Astrocyte (in vitro differentiated cells and primary cell): ENCODE measurements at regions not wholly inside any gene's neighbourhood (a gene's known extent, or its start where the extent isn't known, plus 50 kb on each side); places are given as distances from the start of the nearest gene placed in this dataset.

ENCODE experiments used
- DNase-seq: peaks from one replicate; pipeline ENCODE4 v3.0.0-alpha.2; 2010; ENCODE audit warnings: low read depth
- FAIRE-seq: peaks from 2 replicates; lab custom pipeline; 2011; peaks lifted over from hg19 to GRCh38; lab: Jason Lieb, UNC
- H2AFZ ChIP-seq: 2 replicates; pipeline ENCODE4 v1.6.0; 2012; ENCODE audit warnings: low read depth, low read length, inconsistent platforms
- H3K27ac ChIP-seq: 2 replicates; pipeline ENCODE4 v1.5.1; 2011; ENCODE audit warnings: low read depth, low read length, inconsistent platforms
- H3K27me3 ChIP-seq: 2 replicates; pipeline ENCODE4 v1.6.0; 2011; ENCODE audit warnings: low read length, inconsistent platforms; ENCODE audit not compliant: insufficient read depth
- H3K36me3 ChIP-seq: 2 replicates; pipeline ENCODE4 v1.5.1; 2011; ENCODE audit warnings: low read length, inconsistent platforms; ENCODE audit not compliant: insufficient read depth
- H3K4me1 ChIP-seq: 2 replicates; pipeline ENCODE4 v1.5.1; 2011; ENCODE audit warnings: low read length, inconsistent platforms; ENCODE audit not compliant: insufficient read depth
- H3K4me2 ChIP-seq: 2 replicates; pipeline ENCODE4 v1.6.0; 2012; ENCODE audit warnings: low read length, inconsistent platforms
- H3K4me3 ChIP-seq: 2 replicates; pipeline ENCODE4 v1.5.1; 2011; ENCODE audit warnings: low read depth, mild to moderate bottlenecking, low read length, inconsistent platforms; ENCODE audit not compliant: insufficient read depth
- H3K79me2 ChIP-seq: 2 replicates; pipeline ENCODE4 v1.6.0; 2012; ENCODE audit warnings: mild to moderate bottlenecking, low read length, inconsistent platforms; ENCODE audit not compliant: insufficient read depth
- H3K9ac ChIP-seq: 2 replicates; pipeline ENCODE4 v1.6.0; 2012; ENCODE audit warnings: mild to moderate bottlenecking, low read length, inconsistent platforms
- H3K9me3 ChIP-seq: 2 replicates; pipeline ENCODE4 v1.5.1; 2012; ENCODE audit warnings: low read depth, mild to moderate bottlenecking, low read length, inconsistent platforms; ENCODE audit not compliant: insufficient read depth
- H4K20me1 ChIP-seq: 2 replicates; pipeline ENCODE4 v1.6.0; 2012; ENCODE audit warnings: low read length, inconsistent platforms; ENCODE audit not compliant: insufficient read depth
- H3K27ac Mint-ChIP-seq: one replicate; pipeline ENCODE4 v1.8.0; 2021; ENCODE audit warnings: mild to moderate bottlenecking, mixed read lengths; ENCODE audit not compliant: unreplicated experiment
- H3K27me3 Mint-ChIP-seq: one replicate; pipeline ENCODE4 v1.8.0; 2021; ENCODE audit warnings: low read depth, mixed read lengths; ENCODE audit not compliant: unreplicated experiment
- H3K36me3 Mint-ChIP-seq: one replicate; pipeline ENCODE4 v1.8.0; 2021; ENCODE audit warnings: low read depth, mixed read lengths; ENCODE audit not compliant: unreplicated experiment
- H3K4me1 Mint-ChIP-seq: one replicate; pipeline ENCODE4 v1.8.0; 2021; ENCODE audit warnings: low read depth, mixed read lengths; ENCODE audit not compliant: unreplicated experiment
- H3K4me3 Mint-ChIP-seq: one replicate; pipeline ENCODE4 v1.8.0; 2021; ENCODE audit warnings: mild to moderate bottlenecking, moderate library complexity, mixed read lengths; ENCODE audit not compliant: unreplicated experiment
- H3K9me3 Mint-ChIP-seq: one replicate; pipeline ENCODE4 v1.8.0; 2021; ENCODE audit warnings: mild to moderate bottlenecking, mixed read lengths; ENCODE audit not compliant: unreplicated experiment
- CTCF ChIP-seq: IDR thresholded peaks from 2 replicates; pipeline ENCODE4 v1.5.1; 2011; ENCODE audit warnings: low read depth, mild to moderate bottlenecking, inconsistent platforms, low read length, moderate library complexity; ENCODE audit not compliant: insufficient read depth
- EZH2 ChIP-seq: IDR thresholded peaks from 2 replicates; pipeline ENCODE4 v1.6.1; 2012; ENCODE audit warnings: mild to moderate bottlenecking, low read length, inconsistent platforms; ENCODE audit not compliant: insufficient read depth

- H3K4me3 ChIP-seq, result no peak overlapping the region
Measured at GRCh38 chr2:22784566-22784965, 600.4 kb upstream of the KLHL29 start.

GRCh38 chr2:22786817-22787216 is 598.2 kb upstream of the KLHL29 start:
- TF ChIP-seq CTCF (no peak), EZH2 (no peak)
- Mint-ChIP-seq H3K4me3 (no peak overlapping the region), H3K4me1 (no peaks in the 10 kb centered on the region), H3K27ac (no peak overlapping the region), H3K36me3 (no peaks in the 10 kb centered on the region), H3K27me3 (peaks cover 3% of the 10 kb centered on the region), H3K9me3 (no peaks in the 10 kb centered on the region)
- no peak overlapping the region for H3K27ac ChIP-seq
- no peak overlapping the region for H3K4me2 ChIP-seq
- DNase-seq (no peak), FAIRE-seq (no peak)
- H3K36me3 ChIP-seq, result no peaks in the 10 kb centered on the region
- H3K9ac ChIP-seq, result no peak overlapping the region
- no peak overlapping the region for H3K4me3 ChIP-seq
- H3K79me2 ChIP-seq, result no peaks in the 10 kb centered on the region
- H3K4me1 ChIP-seq, result no peaks in the 10 kb centered on the region
- no peaks in the 10 kb centered on the region for H3K9me3 ChIP-seq
- H3K27me3 ChIP-seq, result no peaks in the 10 kb centered on the region
- H4K20me1 ChIP-seq, result no peaks in the 10 kb centered on the region
- no peak overlapping the region for H2AFZ ChIP-seq

More at GRCh38 chr2:22784566-22784965, 600.4 kb upstream of the KLHL29 start:
- no peaks in the 10 kb centered on the region for H3K4me1 Mint-ChIP-seq
- DNase-seq, result no peak
- H3K9me3 Mint-ChIP-seq, result no peaks in the 10 kb centered on the region
- H3K4me2 ChIP-seq, result no peak overlapping the region
- no peak overlapping the region for H3K27ac ChIP-seq
- no peaks in the 10 kb centered on the region for H3K9me3 ChIP-seq
- H3K4me1 ChIP-seq, result no peaks in the 10 kb centered on the region
- no peak overlapping the region for H3K9ac ChIP-seq
- no peaks in the 10 kb centered on the region for H3K27me3 ChIP-seq
- H3K4me3 Mint-ChIP-seq, result no peak overlapping the region
- no peaks in the 10 kb centered on the region for H3K36me3 ChIP-seq
- FAIRE-seq, result no peak
- no peaks in the 10 kb centered on the region for H4K20me1 ChIP-seq
- no peaks in the 10 kb centered on the region for H3K27me3 Mint-ChIP-seq
- H3K36me3 Mint-ChIP-seq, result no peaks in the 10 kb centered on the region
- H3K27ac Mint-ChIP-seq, result no peak overlapping the region
- H3K79me2 ChIP-seq, result no peaks in the 10 kb centered on the region
- no peak overlapping the region for H2AFZ ChIP-seq
- TF ChIP-seq CTCF (no peak), EZH2 (no peak)

GRCh38 chr2:22787745-22788144 is 597.2 kb upstream of the KLHL29 start:
- Mint-ChIP-seq H3K27me3 (peaks cover 3% of the 10 kb centered on the region), H3K9me3 (no peaks in the 10 kb centered on the region), H3K27ac (no peak overlapping the region), H3K4me1 (no peaks in the 10 kb centered on the region), H3K36me3 (no peaks in the 10 kb centered on the region), H3K4me3 (no peak overlapping the region)
- H3K4me3 ChIP-seq, result no peak overlapping the region
- no peak overlapping the region for H2AFZ ChIP-seq
- no peaks in the 10 kb centered on the region for H4K20me1 ChIP-seq
- no peak for TF ChIP-seq EZH2
- no peak for TF ChIP-seq CTCF
- H3K27me3 ChIP-seq, result no peaks in the 10 kb centered on the region
- no peak for DNase-seq
- no peak overlapping the region for H3K4me2 ChIP-seq
- H3K9me3 ChIP-seq, result no peaks in the 10 kb centered on the region
- H3K27ac ChIP-seq, result no peak overlapping the region
- no peaks in the 10 kb centered on the region for H3K36me3 ChIP-seq
- H3K79me2 ChIP-seq, result no peaks in the 10 kb centered on the region
- no peak overlapping the region for H3K9ac ChIP-seq
- no peak for FAIRE-seq
- H3K4me1 ChIP-seq, result no peaks in the 10 kb centered on the region
